HL-60 (cell line): ENCODE measurements at regions not wholly inside any gene's neighbourhood (a gene's known extent, or its start where the extent isn't known, plus 50 kb on each side); places are given as distances from the start of the nearest gene placed in this dataset.

Source experiments
- DNase-seq, 2 experiments: peaks; one replicate each; pipeline ENCODE4 v3.0.0-alpha.2; 2010 to 2020; ENCODE audit warnings: low read depth in 1 of 2, low spot score in 1 of 2
- H3K27ac ChIP-seq: fragments of 250-450 bp; sonication (Bioruptor Pico); replicated peaks from 2 replicates; pipeline ENCODE4 v1.5.1; 2020; ENCODE audit warnings: mild to moderate bottlenecking, moderate library complexity
- H3K27me3 ChIP-seq: fragments of 250-450 bp; sonication (Bioruptor Pico); 2 replicates; pipeline ENCODE4 v1.5.1; 2021; ENCODE audit warnings: mild to moderate bottlenecking, moderate library complexity; ENCODE audit not compliant: insufficient read depth, poor library complexity, severe bottlenecking
- H3K4me3 ChIP-seq: replicated peaks from 2 replicates; pipeline ENCODE4 v1.5.1; 2011; ENCODE audit warnings: mild to moderate bottlenecking, control low read depth, low read length; ENCODE audit not compliant: insufficient read depth
- GABPA ChIP-seq: IDR thresholded peaks from 2 replicates; pipeline ENCODE4 v1.6.1; 2012; ENCODE audit warnings: low read depth
- POLR2AphosphoS5 ChIP-seq: IDR thresholded peaks from 2 replicates; pipeline ENCODE4 v1.6.1; 2012; ENCODE audit warnings: low read depth
- SPI1 ChIP-seq: IDR thresholded peaks from 2 replicates; pipeline ENCODE4 v1.6.1; 2012; ENCODE audit warnings: low read depth, mild to moderate bottlenecking, borderline replicate concordance
- TF ChIP-seq, protein P1 (sequence below): IDR thresholded peaks from one replicate; pipeline ENCODE4 v1.5.1; 2011; ENCODE audit warnings: low read length, control low read depth, inconsistent platforms; ENCODE audit not compliant: insufficient read depth
- TF ChIP-seq, protein P2 (sequence below): IDR thresholded peaks from 2 replicates; pipeline ENCODE4 v1.6.1; 2012; ENCODE audit warnings: low read depth; ENCODE audit not compliant: insufficient replicate concordance

DNA sequence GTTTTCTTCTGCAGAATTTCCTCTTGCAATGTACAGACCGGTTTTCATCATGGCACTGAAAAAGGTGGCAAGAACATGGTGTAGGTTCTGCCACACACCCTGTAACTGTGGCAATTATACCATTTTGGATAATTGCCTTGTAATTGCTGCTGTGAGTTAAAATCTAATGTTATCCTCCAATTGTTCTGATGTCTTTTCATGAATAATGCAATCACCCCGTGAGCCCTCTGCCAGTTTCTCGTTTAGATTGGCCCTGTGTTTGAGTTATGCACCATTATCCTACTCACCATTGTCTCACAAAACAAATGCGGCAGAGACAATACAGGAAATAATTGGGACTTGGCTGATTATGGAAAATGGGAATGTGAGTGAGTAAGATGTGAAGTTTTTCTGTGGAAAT, 61.8 kb upstream of the MTNR1B start:
- TF ChIP-seq SPI1 (no peak), POLR2AphosphoS5 (no peak), GABPA (no peak)
- TF ChIP-seq, protein P1, sequence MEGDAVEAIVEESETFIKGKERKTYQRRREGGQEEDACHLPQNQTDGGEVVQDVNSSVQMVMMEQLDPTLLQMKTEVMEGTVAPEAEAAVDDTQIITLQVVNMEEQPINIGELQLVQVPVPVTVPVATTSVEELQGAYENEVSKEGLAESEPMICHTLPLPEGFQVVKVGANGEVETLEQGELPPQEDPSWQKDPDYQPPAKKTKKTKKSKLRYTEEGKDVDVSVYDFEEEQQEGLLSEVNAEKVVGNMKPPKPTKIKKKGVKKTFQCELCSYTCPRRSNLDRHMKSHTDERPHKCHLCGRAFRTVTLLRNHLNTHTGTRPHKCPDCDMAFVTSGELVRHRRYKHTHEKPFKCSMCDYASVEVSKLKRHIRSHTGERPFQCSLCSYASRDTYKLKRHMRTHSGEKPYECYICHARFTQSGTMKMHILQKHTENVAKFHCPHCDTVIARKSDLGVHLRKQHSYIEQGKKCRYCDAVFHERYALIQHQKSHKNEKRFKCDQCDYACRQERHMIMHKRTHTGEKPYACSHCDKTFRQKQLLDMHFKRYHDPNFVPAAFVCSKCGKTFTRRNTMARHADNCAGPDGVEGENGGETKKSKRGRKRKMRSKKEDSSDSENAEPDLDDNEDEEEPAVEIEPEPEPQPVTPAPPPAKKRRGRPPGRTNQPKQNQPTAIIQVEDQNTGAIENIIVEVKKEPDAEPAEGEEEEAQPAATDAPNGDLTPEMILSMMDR = no peak
- TF ChIP-seq, protein P2, sequence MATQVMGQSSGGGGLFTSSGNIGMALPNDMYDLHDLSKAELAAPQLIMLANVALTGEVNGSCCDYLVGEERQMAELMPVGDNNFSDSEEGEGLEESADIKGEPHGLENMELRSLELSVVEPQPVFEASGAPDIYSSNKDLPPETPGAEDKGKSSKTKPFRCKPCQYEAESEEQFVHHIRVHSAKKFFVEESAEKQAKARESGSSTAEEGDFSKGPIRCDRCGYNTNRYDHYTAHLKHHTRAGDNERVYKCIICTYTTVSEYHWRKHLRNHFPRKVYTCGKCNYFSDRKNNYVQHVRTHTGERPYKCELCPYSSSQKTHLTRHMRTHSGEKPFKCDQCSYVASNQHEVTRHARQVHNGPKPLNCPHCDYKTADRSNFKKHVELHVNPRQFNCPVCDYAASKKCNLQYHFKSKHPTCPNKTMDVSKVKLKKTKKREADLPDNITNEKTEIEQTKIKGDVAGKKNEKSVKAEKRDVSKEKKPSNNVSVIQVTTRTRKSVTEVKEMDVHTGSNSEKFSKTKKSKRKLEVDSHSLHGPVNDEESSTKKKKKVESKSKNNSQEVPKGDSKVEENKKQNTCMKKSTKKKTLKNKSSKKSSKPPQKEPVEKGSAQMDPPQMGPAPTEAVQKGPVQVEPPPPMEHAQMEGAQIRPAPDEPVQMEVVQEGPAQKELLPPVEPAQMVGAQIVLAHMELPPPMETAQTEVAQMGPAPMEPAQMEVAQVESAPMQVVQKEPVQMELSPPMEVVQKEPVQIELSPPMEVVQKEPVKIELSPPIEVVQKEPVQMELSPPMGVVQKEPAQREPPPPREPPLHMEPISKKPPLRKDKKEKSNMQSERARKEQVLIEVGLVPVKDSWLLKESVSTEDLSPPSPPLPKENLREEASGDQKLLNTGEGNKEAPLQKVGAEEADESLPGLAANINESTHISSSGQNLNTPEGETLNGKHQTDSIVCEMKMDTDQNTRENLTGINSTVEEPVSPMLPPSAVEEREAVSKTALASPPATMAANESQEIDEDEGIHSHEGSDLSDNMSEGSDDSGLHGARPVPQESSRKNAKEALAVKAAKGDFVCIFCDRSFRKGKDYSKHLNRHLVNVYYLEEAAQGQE = no peak
- no peak for DNase-seq
- Histone ChIP-seq H3K27ac (no peak overlapping the region), H3K27me3 (no peaks in the 10 kb centered on the region), H3K4me3 (no peak overlapping the region)

DNA sequence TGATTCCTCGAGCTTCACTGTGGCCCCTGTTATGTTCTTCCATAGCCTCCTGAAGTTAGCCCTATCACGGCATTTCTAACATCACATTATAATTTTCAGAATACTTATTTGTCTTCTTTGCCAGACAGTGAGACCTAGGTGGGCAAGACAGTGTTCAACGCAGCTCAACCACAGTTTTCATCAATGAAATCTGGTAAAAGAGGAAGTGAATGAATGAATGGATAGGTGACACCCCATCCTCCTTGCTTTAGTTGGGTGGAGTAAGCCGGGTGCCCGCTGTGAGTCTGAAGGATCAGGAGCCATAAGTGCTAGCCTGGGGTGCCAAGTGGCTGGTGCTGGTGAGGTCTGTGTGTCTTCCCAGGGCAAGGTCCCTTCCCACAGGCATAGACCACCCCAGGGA, 60.2 kb upstream of the MTNR1B start:
- no peaks in the 10 kb centered on the region for H3K27me3 ChIP-seq
- TF ChIP-seq SPI1 = peak; percentile 58
- TF ChIP-seq, protein P2 = no peak
- no peak overlapping the region for H3K27ac ChIP-seq
- DNase-seq = no peak
- no peak overlapping the region for H3K4me3 ChIP-seq

DNA sequence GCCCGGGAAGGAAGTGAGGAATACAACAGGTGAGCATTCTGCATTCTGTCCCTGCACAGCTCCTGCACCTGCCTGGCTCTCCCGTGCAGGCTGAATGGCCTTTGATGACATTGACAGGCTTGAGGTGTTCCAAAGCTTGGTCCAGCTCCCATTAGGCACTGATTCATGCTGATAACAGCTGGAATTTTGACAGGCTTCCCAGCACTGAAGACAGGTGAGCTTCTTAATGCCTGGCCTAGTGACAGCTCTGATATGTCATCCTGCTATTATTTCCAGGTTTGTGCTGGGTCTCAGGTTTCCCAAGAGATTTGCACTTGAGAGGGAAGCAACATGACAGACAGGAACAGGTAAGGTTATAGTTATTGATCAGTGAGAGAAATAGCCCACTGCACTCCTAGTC, 58.0 kb upstream of the MTNR1B start:
- H3K27ac ChIP-seq = no peak overlapping the region
- TF ChIP-seq GABPA = no peak
- TF ChIP-seq, protein P1 = no peak
- no peak for TF ChIP-seq SPI1
- no peak for TF ChIP-seq POLR2AphosphoS5
- TF ChIP-seq, protein P2 = no peak
- no peak overlapping the region for H3K4me3 ChIP-seq
- H3K27me3 ChIP-seq = no peaks in the 10 kb centered on the region
- DNase-seq = no peak

DNA sequence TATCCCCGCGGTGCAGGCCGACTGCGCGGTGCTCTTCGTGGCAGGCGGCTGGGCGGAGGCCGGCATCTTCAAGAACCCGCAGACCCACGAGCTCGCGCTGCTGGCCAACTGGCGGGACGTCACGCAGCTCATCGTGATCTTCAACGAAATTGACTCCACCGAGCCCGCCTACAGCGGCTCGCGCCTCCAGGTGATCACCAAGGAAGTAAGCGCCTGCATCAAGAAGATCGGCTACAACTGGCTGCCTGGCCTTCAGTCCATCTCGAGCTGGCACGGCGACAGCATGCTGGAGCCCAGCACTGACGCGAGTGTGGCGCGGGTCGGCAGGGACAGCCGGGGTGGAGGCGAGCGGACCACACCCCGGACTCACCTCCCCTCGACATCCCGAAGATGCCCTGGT, 53.9 kb upstream of the MTNR1B start:
- Histone ChIP-seq H3K4me3 (no peak overlapping the region), H3K27me3 (no peaks in the 10 kb centered on the region), H3K27ac (no peak overlapping the region)
- TF ChIP-seq POLR2AphosphoS5 (no peak), SPI1 (no peak), GABPA (no peak)
- TF ChIP-seq, protein P2 = no peak
- TF ChIP-seq, protein P1 = no peak
- no peak for DNase-seq
